H9 (cell line): ENCODE measurements at regions not wholly inside any gene's neighbourhood (a gene's known extent, or its start where the extent isn't known, plus 50 kb on each side); places are given as distances from the start of the nearest gene placed in this dataset.
A peak's percentile ranks its signal among the peaks of the same experiment; 100 is the strongest.

Source experiments
- DNase-seq: peaks from one replicate; pipeline ENCODE4 v3.0.0-alpha.2; 2017
- H2AFZ ChIP-seq: one replicate; pipeline ENCODE4 v1.6.1; 2013; ENCODE audit warnings: mild to moderate bottlenecking, low read length, control low read depth, moderate library complexity
- H2AK5ac ChIP-seq: 2 replicates; pipeline ENCODE4 v1.6.1; 2013; ENCODE audit warnings: low read length, control low read depth, mixed read lengths; ENCODE audit not compliant: insufficient read length
- H2BK120ac ChIP-seq: one replicate; pipeline ENCODE4 v1.6.1; 2013; ENCODE audit warnings: low read depth, mild to moderate bottlenecking, low read length, control low read depth, inconsistent platforms; ENCODE audit not compliant: poor library complexity, severe bottlenecking
- H2BK12ac ChIP-seq: 2 replicates; pipeline ENCODE4 v1.6.1; 2013; ENCODE audit warnings: low read length, control low read depth, mixed read lengths, low read depth; ENCODE audit not compliant: insufficient read length
- H2BK15ac ChIP-seq: 2 replicates; pipeline ENCODE4 v1.6.1; 2013; ENCODE audit warnings: low read depth, low read length, control low read depth
- H2BK20ac ChIP-seq: one replicate; pipeline ENCODE4 v1.6.1; 2013; ENCODE audit warnings: low read depth, mild to moderate bottlenecking, low read length, control low read depth, inconsistent platforms; ENCODE audit not compliant: poor library complexity, severe bottlenecking
- H2BK5ac ChIP-seq: 2 replicates; pipeline ENCODE4 v1.6.1; 2013; ENCODE audit warnings: low read length, control low read depth, mixed read lengths; ENCODE audit not compliant: insufficient read length
- H3K14ac ChIP-seq: 2 replicates; pipeline ENCODE4 v1.6.1; 2013; ENCODE audit warnings: low read length, control low read depth; ENCODE audit not compliant: insufficient read depth
- H3K18ac ChIP-seq: 2 replicates; pipeline ENCODE4 v1.6.1; 2013; ENCODE audit warnings: low read depth, mild to moderate bottlenecking, mixed read lengths, low read length, control low read depth; ENCODE audit not compliant: insufficient read length
- H3K23ac ChIP-seq: 2 replicates; pipeline ENCODE4 v1.6.1; 2013; ENCODE audit warnings: low read length, control low read depth, mixed read lengths, low read depth; ENCODE audit not compliant: insufficient read length
- H3K23me2 ChIP-seq: 2 replicates; pipeline ENCODE4 v1.6.1; 2013; ENCODE audit warnings: low read depth, mild to moderate bottlenecking, mixed read lengths, low read length, control low read depth; ENCODE audit not compliant: insufficient read length, poor library complexity, severe bottlenecking
- H3K27ac ChIP-seq: 2 replicates; pipeline ENCODE4 v1.5.1; 2013; ENCODE audit warnings: low read length, control low read depth, mixed read lengths, low read depth; ENCODE audit not compliant: insufficient read length
- H3K27me3 ChIP-seq: 2 replicates; pipeline ENCODE4 v1.6.1; 2013; ENCODE audit warnings: low read length, control low read depth, inconsistent platforms; ENCODE audit not compliant: insufficient read depth
- H3K4ac ChIP-seq: 2 replicates; pipeline ENCODE4 v1.6.1; 2013; ENCODE audit warnings: low read depth, mild to moderate bottlenecking, control low read depth, inconsistent platforms, low read length, moderate library complexity
- H3K4me1 ChIP-seq: 2 replicates; pipeline ENCODE4 v1.6.1; 2013; ENCODE audit warnings: low read length, control low read depth, inconsistent platforms; ENCODE audit not compliant: insufficient read depth
- H3K4me2 ChIP-seq: 2 replicates; pipeline ENCODE4 v1.6.1; 2013; ENCODE audit warnings: low read length, control low read depth, mixed read lengths; ENCODE audit not compliant: insufficient read length, insufficient read depth
- H3K56ac ChIP-seq: 2 replicates; pipeline ENCODE4 v1.6.1; 2013; ENCODE audit warnings: low read depth, mild to moderate bottlenecking, mixed read lengths, low read length, control low read depth; ENCODE audit not compliant: insufficient read length
- H3K79me1 ChIP-seq: 2 replicates; pipeline ENCODE4 v1.6.1; 2013; ENCODE audit warnings: low read depth, mild to moderate bottlenecking, moderate library complexity, low read length, control low read depth, inconsistent platforms; ENCODE audit not compliant: insufficient read depth, poor library complexity, severe bottlenecking
- H3K79me2 ChIP-seq: 2 replicates; pipeline ENCODE4 v1.6.1; 2013; ENCODE audit warnings: low read length, control low read depth, inconsistent platforms; ENCODE audit not compliant: insufficient read depth
- H3K9ac ChIP-seq: 2 replicates; pipeline ENCODE4 v1.6.1; 2013; ENCODE audit warnings: low read length, control low read depth, mixed read lengths; ENCODE audit not compliant: insufficient read length; ENCODE audit errors: extremely low read depth
- H3K9me3 ChIP-seq: one replicate; pipeline ENCODE4 v1.6.1; 2013; ENCODE audit warnings: low read depth, low read length, inconsistent platforms; ENCODE audit not compliant: control insufficient read depth
- H3T11ph ChIP-seq: one replicate; pipeline ENCODE4 v1.6.1; 2013; ENCODE audit warnings: mild to moderate bottlenecking, low read length, control low read depth, inconsistent platforms
- H4K20me1 ChIP-seq: one replicate; pipeline ENCODE4 v1.6.1; 2013; ENCODE audit not compliant: control insufficient read depth, insufficient read length, insufficient read depth
- H4K5ac ChIP-seq: 2 replicates; pipeline ENCODE4 v1.6.1; 2013; ENCODE audit warnings: low read depth, mild to moderate bottlenecking, mixed read lengths, low read length, control low read depth; ENCODE audit not compliant: insufficient read length
- H4K8ac ChIP-seq: replicated peaks from 2 replicates; pipeline ENCODE4 v1.6.1; 2013; ENCODE audit warnings: low read length, control low read depth, mixed read lengths, low read depth; ENCODE audit not compliant: insufficient read length
- H4K91ac ChIP-seq: 2 replicates; pipeline ENCODE4 v1.6.1; 2013; ENCODE audit warnings: low read depth, mild to moderate bottlenecking, moderate library complexity, mixed read lengths, low read length, control low read depth; ENCODE audit not compliant: insufficient read length
- H3K27ac Mint-ChIP-seq, 3 experiments: 2 replicates in 2 of 3; 3 replicates in 1 of 3; pipeline ENCODE4 v1.8.0; 2020 to 2021; ENCODE audit warnings: mixed read lengths in 3 of 3, mild to moderate bottlenecking in 1 of 3, moderate library complexity in 1 of 3
- H3K27me3 Mint-ChIP-seq: 2 replicates; pipeline ENCODE4 v1.8.0; 2021; ENCODE audit warnings: low read depth, mild to moderate bottlenecking, moderate library complexity, mixed read lengths
- H3K36me3 Mint-ChIP-seq, 3 experiments: 2 replicates in 2 of 3; 3 replicates in 1 of 3; pipeline ENCODE4 v1.8.0; 2020 to 2021; ENCODE audit warnings: low read depth in 3 of 3, mixed read lengths in 3 of 3; ENCODE audit not compliant: insufficient read depth in 1 of 3
- H3K4me1 Mint-ChIP-seq, 2 experiments: 2 replicates each; pipeline ENCODE4 v1.8.0; 2020; ENCODE audit warnings: mixed read lengths in 2 of 2
- H3K4me3 Mint-ChIP-seq, 2 experiments: 2 replicates in 1 of 2; 3 replicates in 1 of 2; pipeline ENCODE4 v1.8.0; 2020 to 2021; ENCODE audit warnings: mild to moderate bottlenecking in 2 of 2, mixed read lengths in 2 of 2, moderate library complexity in 1 of 2
- H3K9me3 Mint-ChIP-seq, 2 experiments: 2 replicates in 1 of 2; 3 replicates in 1 of 2; pipeline ENCODE4 v1.8.0; 2020; ENCODE audit warnings: mild to moderate bottlenecking in 2 of 2, mixed read lengths in 2 of 2, moderate library complexity in 1 of 2
- WGBS: extraction: QIAGEN DNeasy Blood & Tissue Kit; methylation state at CpG from one replicate; pipeline ENCODE4 v1.1.7; 2013; ENCODE audit warnings: missing lambda C conversion rate, low lambda C conversion rate, mixed read lengths; ENCODE audit not compliant: insufficient read length; ENCODE audit errors: extremely low coverage; 5-methylcytosine and 5-hydroxymethylcytosine counted together
- TF ChIP-seq, protein P1 (sequence below): fragments of 200-600 bp; sonication (generic); conservative IDR thresholded peaks from 3 replicates; pipeline ENCODE4 v1.8.0; 2021; ENCODE audit warnings: antibody characterized with exemption, mild to moderate bottlenecking

DNA sequence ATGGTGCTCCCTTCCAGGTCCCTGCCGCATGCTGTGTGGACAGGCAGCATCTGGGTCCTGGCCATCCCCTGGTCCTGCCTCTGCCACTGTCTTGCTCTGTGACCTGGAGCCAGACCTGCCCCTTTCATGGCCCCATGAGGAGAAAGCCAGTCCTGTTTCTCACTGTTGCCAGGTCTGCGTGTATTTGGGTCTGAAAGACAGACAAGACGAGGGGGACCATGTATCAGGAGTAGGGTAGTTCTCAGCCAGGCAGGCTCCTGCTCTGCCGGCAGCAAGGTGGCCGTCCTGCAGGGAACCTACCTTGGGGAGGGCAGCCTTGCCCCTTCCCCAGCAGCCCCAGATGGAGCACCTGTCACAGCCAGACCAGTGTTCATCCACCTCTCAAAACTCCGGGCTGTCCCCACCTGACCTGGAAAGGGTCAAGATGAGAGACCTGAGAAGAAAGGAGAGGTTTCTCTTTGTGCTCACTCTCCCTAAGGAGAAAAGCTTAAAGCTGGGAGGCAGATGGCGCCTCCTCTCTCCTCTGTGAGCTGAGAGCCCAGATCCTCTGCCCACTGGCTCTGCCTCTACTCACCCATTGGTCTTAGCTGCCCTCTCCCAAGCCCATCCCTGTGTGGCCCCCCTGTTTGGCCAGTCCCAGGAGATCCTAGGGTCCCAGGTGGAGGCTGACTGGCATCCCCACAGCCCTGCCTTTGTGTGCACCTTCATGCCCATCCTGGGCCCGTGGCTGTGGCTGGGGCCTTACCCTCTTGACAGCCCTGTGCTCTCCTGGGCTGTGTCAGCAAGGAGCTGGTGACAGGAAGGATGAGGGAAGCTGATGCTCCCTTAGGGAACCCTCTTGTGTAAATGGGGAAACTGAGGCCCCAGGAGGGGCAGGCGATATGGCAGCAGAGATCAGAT is 116.1 kb upstream of the PCBD1 start:
- Histone ChIP-seq H3K79me2 (no peaks in the 10 kb centered on the region), H3K4me1 (no peaks in the 10 kb centered on the region), H3T11ph (no peak overlapping the region), H3K23ac (no peak overlapping the region), H4K8ac (no peak overlapping the region), H2AFZ (no peak overlapping the region), H2AK5ac (no peak overlapping the region), H2BK5ac (no peak overlapping the region), H3K23me2 (no peaks in the 10 kb centered on the region), H3K27ac (no peak overlapping the region), H2BK120ac (no peak overlapping the region), H3K4ac (no peak overlapping the region), H3K18ac (no peak overlapping the region), H4K91ac (no peak overlapping the region), H2BK20ac (no peak overlapping the region), H4K5ac (no peak overlapping the region), H4K20me1 (no peaks in the 10 kb centered on the region), H3K9me3 (no peaks in the 10 kb centered on the region), H3K79me1 (no peaks in the 10 kb centered on the region), H3K4me2 (no peak overlapping the region), H3K56ac (no peak overlapping the region), H2BK15ac (no peak overlapping the region), H3K14ac (no peak overlapping the region; the same call in 1 of the 2 replicates), H3K9ac (no peak overlapping the region), H3K27me3 (no peaks in the 10 kb centered on the region), H2BK12ac (no peak overlapping the region)
- TF ChIP-seq, protein P1, sequence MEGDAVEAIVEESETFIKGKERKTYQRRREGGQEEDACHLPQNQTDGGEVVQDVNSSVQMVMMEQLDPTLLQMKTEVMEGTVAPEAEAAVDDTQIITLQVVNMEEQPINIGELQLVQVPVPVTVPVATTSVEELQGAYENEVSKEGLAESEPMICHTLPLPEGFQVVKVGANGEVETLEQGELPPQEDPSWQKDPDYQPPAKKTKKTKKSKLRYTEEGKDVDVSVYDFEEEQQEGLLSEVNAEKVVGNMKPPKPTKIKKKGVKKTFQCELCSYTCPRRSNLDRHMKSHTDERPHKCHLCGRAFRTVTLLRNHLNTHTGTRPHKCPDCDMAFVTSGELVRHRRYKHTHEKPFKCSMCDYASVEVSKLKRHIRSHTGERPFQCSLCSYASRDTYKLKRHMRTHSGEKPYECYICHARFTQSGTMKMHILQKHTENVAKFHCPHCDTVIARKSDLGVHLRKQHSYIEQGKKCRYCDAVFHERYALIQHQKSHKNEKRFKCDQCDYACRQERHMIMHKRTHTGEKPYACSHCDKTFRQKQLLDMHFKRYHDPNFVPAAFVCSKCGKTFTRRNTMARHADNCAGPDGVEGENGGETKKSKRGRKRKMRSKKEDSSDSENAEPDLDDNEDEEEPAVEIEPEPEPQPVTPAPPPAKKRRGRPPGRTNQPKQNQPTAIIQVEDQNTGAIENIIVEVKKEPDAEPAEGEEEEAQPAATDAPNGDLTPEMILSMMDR = no peak
- peaks cover 13 to 24% of the 10 kb centered on the region in 2 experiments for H3K4me1 Mint-ChIP-seq
- no peak for DNase-seq
- no CpG with 5 or more reads among the region's 9 CpGs for WGBS
- peaks cover 29% of the 10 kb centered on the region for H3K27me3 Mint-ChIP-seq
- no peak overlapping the region for H3K4me3 Mint-ChIP-seq
- no peaks in the 10 kb centered on the region; a peak in 1 of 7 replicates for H3K36me3 Mint-ChIP-seq
- H3K27ac Mint-ChIP-seq = peak overlapping the region in 1 of 3 experiments; percentile 32; a peak in 1 of 7 replicates
- H3K9me3 Mint-ChIP-seq = peaks cover 2 to 3% of the 10 kb centered on the region in 2 experiments; a peak in 2 of 5 replicates
